ENCODE measurements at regions not wholly inside any gene's neighbourhood (a gene's known extent, or its start where the extent isn't known, plus 50 kb on each side); places are given as distances from the start of the nearest gene placed in this dataset.

DNA sequence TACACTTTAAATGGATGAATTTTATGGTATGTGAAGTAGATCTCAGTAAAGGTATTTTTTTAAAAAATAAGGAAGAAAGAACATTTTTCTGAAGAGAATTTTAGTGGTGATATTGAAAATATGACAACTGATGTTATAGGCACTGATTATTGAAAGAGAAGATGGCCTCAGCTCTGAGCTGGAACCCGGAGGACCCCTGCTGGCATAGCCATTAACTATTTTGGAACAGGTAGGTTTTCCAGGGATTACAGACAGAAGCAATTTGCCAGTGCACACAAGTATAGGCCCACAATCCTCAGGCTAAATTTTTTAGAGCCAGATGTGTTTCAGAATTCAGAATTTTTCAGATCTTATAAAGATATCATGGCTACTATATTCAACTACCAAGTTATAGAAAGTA is 315.9 kb upstream of the GPR149 start:
- TF ChIP-seq, protein P1, sequence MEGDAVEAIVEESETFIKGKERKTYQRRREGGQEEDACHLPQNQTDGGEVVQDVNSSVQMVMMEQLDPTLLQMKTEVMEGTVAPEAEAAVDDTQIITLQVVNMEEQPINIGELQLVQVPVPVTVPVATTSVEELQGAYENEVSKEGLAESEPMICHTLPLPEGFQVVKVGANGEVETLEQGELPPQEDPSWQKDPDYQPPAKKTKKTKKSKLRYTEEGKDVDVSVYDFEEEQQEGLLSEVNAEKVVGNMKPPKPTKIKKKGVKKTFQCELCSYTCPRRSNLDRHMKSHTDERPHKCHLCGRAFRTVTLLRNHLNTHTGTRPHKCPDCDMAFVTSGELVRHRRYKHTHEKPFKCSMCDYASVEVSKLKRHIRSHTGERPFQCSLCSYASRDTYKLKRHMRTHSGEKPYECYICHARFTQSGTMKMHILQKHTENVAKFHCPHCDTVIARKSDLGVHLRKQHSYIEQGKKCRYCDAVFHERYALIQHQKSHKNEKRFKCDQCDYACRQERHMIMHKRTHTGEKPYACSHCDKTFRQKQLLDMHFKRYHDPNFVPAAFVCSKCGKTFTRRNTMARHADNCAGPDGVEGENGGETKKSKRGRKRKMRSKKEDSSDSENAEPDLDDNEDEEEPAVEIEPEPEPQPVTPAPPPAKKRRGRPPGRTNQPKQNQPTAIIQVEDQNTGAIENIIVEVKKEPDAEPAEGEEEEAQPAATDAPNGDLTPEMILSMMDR (IDR thresholded peaks at IDR 0.05): no peak
- TF ChIP-seq POLR2AphosphoS5 (IDR thresholded peaks at IDR 0.05) (no peak), POLR2A (IDR thresholded peaks at IDR 0.05) (no peak), EP300 (IDR thresholded peaks at IDR 0.05) (no peak)
- peak in 1 of 2 donors; percentile 5 for DNase-seq
- H3K27ac ChIP-seq: no peak overlapping the region
- 30 to 60% (median 40%) methylated on average over 1 of the region's 1 CpG for WGBS, 5 donors
- peaks cover 0 to 5% (median 0%) of the 10 kb centered on the region in 4 donors for H3K4me1 ChIP-seq
- H3K27me3 ChIP-seq: no peaks in the 10 kb centered on the region
- no peak overlapping the region for H3K4me3 ChIP-seq
- intact Hi-C loops (cut with DNase I; ENCODE audit: low total_unique reads): no loop called here
- no peaks in the 10 kb centered on the region for H3K36me3 ChIP-seq
- peaks cover 0 to 25% (median 4%) of the 10 kb centered on the region in 4 donors for H3K9me3 ChIP-seq

DNA sequence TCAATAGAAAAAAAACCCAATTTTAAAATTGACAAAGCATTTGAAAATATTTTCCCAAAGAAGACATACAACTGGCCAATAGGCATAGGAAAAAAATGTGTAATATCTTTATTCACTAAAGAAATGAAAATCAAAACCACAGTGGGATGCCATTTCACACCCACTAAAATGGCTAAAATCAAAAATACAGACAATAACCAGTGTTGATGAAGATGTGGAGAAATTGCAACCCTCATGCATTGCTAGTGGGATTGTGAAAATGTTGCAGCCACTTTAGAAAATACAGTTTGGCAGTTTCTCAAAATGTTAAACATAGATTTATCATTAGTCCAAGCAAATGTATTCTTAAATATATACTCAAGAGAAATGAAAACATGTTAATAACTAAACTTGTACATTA is 315.1 kb upstream of the GPR149 start:
- Histone ChIP-seq H3K4me3 (no peak overlapping the region), H3K27ac (no peak overlapping the region), H3K27me3 (no peaks in the 10 kb centered on the region), H3K9me3 (peaks cover 0 to 26% (median 4%) of the 10 kb centered on the region in 4 donors), H3K36me3 (no peaks in the 10 kb centered on the region), H3K4me1 (no peaks in the 10 kb centered on the region)
- no peak for TF ChIP-seq EP300 (IDR thresholded peaks at IDR 0.05)
- TF ChIP-seq, protein P1 (IDR thresholded peaks at IDR 0.05): no peak
- no peak for TF ChIP-seq POLR2A (IDR thresholded peaks at IDR 0.05)
- TF ChIP-seq POLR2AphosphoS5 (IDR thresholded peaks at IDR 0.05): no peak
- no peak for DNase-seq
- intact Hi-C loops (cut with DNase I; ENCODE audit: low total_unique reads): no loop called here

DNA sequence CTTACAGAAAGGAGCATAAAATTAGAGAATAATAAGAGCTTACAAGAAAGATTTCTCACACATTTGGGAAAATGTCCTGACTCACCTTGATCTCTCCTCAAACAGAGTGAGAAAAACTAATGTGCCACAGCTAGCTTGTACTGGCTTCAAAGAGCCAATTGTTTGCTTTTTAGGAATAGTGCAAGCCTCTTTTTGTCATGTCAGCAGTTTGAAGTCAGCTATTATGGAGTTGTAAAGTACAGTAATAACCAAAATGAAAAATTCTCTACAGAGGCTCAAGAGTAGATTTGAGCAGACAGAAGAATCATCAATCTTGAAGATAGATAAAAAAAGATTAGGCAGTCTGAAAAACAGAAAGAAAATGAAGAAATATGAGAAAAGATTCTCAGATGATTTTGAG is 313.4 kb upstream of the GPR149 start:
- no peak for TF ChIP-seq POLR2AphosphoS5 (IDR thresholded peaks at IDR 0.05)
- no peak for TF ChIP-seq POLR2A (IDR thresholded peaks at IDR 0.05)
- TF ChIP-seq, protein P1 (IDR thresholded peaks at IDR 0.05): no peak
- TF ChIP-seq EP300 (IDR thresholded peaks at IDR 0.05): no peak
- H3K36me3 ChIP-seq: no peaks in the 10 kb centered on the region
- intact Hi-C loops (cut with DNase I; ENCODE audit: low total_unique reads): no loop called here
- no peak for DNase-seq
- no peaks in the 10 kb centered on the region for H3K27me3 ChIP-seq
- no peak overlapping the region for H3K4me3 ChIP-seq
- H3K9me3 ChIP-seq: peaks cover 0 to 26% (median 4%) of the 10 kb centered on the region in 4 donors
- no peaks in the 10 kb centered on the region for H3K4me1 ChIP-seq
- H3K27ac ChIP-seq: no peak overlapping the region

- intact Hi-C loops (cut with DNase I; ENCODE audit: low total_unique reads): no loop called here
These were observed 304.5 kb upstream of the GPR149 start for GRCh38 chr3:154734468-154734867.

More at GRCh38 chr3:154734468-154734867, 304.5 kb upstream of the GPR149 start:
- no peak overlapping the region for H3K27ac ChIP-seq
- no peaks in the 10 kb centered on the region for H3K9me3 ChIP-seq
- H3K4me3 ChIP-seq: no peak overlapping the region
- TF ChIP-seq EP300 (IDR thresholded peaks at IDR 0.05) (no peak), POLR2AphosphoS5 (IDR thresholded peaks at IDR 0.05) (no peak), POLR2A (IDR thresholded peaks at IDR 0.05) (no peak)
- TF ChIP-seq, protein P1 (IDR thresholded peaks at IDR 0.05): no peak
- no peaks in the 10 kb centered on the region for H3K27me3 ChIP-seq
- no peaks in the 10 kb centered on the region for H3K36me3 ChIP-seq
- DNase-seq: no peak
- no peaks in the 10 kb centered on the region for H3K4me1 ChIP-seq
- 81 to 97% (median 86%) methylated on average over 1 of the region's 1 CpG for WGBS, 5 donors

Data from stomach (tissue), 8 donors.